Endothelial cell of umbilical vein (primary cell): ENCODE measurements at regions not wholly inside any gene's neighbourhood (a gene's known extent, or its start where the extent isn't known, plus 50 kb on each side); places are given as distances from the start of the nearest gene placed in this dataset.

Experiments
- BruUV-seq: library from RNA; stranded (reverse); fragments of 400-500 nt; replicated peaks from 2 replicates; lab custom pipeline; 2021; lab: Mats Ljungman, UMichigan
- CTCF ChIA-PET: fragments of 300-600, 350-600 bp; sonication (Branson Sonifier 250); formaldehyde crosslinking; loops from one replicate; lab custom pipeline; 2021; ENCODE audit warnings: antibody characterized with exemption, inconsistent platforms; lab: Charles Lee
- POLR2A ChIA-PET: fragments of 300-600, 350-600 bp; sonication (Branson Sonifier 250); formaldehyde crosslinking; loops from one replicate; lab custom pipeline; 2021; ENCODE audit warnings: antibody characterized with exemption, inconsistent platforms; lab: Charles Lee
- DNase-seq: peaks from one replicate; pipeline ENCODE4 v3.0.0-alpha.2; 2011; ENCODE audit warnings: low read depth, low spot score
- FAIRE-seq: peaks from 2 replicates; lab custom pipeline; 2011; peaks lifted over from hg19 to GRCh38; lab: Jason Lieb, UNC
- H2AFZ ChIP-seq: 2 replicates; pipeline ENCODE4 v1.6.0; 2012; ENCODE audit warnings: low read depth, low read length, control low read depth, inconsistent platforms
- H3K27ac ChIP-seq: 2 replicates; pipeline ENCODE4 v1.5.1; 2011; ENCODE audit warnings: low read depth, mild to moderate bottlenecking, control low read depth, low read length, moderate library complexity; ENCODE audit not compliant: insufficient read depth
- H3K27me3 ChIP-seq, 2 experiments: 2 replicates each; pipeline versions ENCODE4 v1.6.0 to v1.6.1; 2011; ENCODE audit warnings: low read length in 2 of 2, mixed read lengths in 1 of 2; ENCODE audit not compliant: control insufficient read depth in 2 of 2, insufficient read depth in 2 of 2
- H3K36me3 ChIP-seq, 2 experiments: 2 replicates in 1 of 2; 3 replicates in 1 of 2; pipeline ENCODE4 v1.5.1; 2011; ENCODE audit warnings: low read length in 2 of 2, mild to moderate bottlenecking in 1 of 2, moderate library complexity in 1 of 2; ENCODE audit not compliant: control insufficient read depth in 2 of 2, insufficient read depth in 2 of 2; ENCODE audit errors: extremely low read depth in 1 of 2
- H3K4me1 ChIP-seq: 3 replicates; pipeline ENCODE4 v1.5.1; 2011; ENCODE audit warnings: mild to moderate bottlenecking, low read length; ENCODE audit not compliant: control insufficient read depth, insufficient read depth; ENCODE audit errors: extremely low read depth
- H3K4me2 ChIP-seq: 2 replicates; pipeline ENCODE4 v1.6.1; 2011; ENCODE audit warnings: low read length, control low read depth, mixed read lengths; ENCODE audit not compliant: insufficient read depth
- H3K4me3 ChIP-seq, 3 experiments: fragments of 200-600 bp in 1 of 3; sonication (generic), shearing (Covaris generic) in 1 of 3; replicated peaks in 1 of 3; 2 replicates each; pipeline ENCODE4 v1.5.1; 2011 to 2016; ENCODE audit warnings: control low read depth in 3 of 3, low read length in 3 of 3, mild to moderate bottlenecking in 2 of 3, inconsistent platforms in 1 of 3, low read depth in 1 of 3, moderate library complexity in 1 of 3; ENCODE audit not compliant: insufficient read depth in 1 of 3
- H3K79me2 ChIP-seq: 2 replicates; pipeline ENCODE4 v1.6.0; 2012; ENCODE audit warnings: low read length, inconsistent platforms; ENCODE audit not compliant: control insufficient read depth, insufficient read depth
- H3K9ac ChIP-seq: replicated peaks from 2 replicates; pipeline ENCODE3; 2011; ENCODE audit warnings: low read length, control low read depth; ENCODE audit not compliant: insufficient read depth; ENCODE audit errors: extremely low read depth
- H3K9me1 ChIP-seq: replicated peaks from 3 replicates; pipeline ENCODE4 v1.6.0; 2011; ENCODE audit warnings: mild to moderate bottlenecking, low read length; ENCODE audit not compliant: control insufficient read depth, insufficient read depth; ENCODE audit errors: extremely low read depth
- H3K9me3 ChIP-seq: replicated peaks from 2 replicates; pipeline ENCODE4 v1.5.1; 2012; ENCODE audit warnings: low read length, inconsistent platforms; ENCODE audit not compliant: control insufficient read depth, insufficient read depth
- H4K20me1 ChIP-seq: replicated peaks from 2 replicates; pipeline ENCODE3; 2011; ENCODE audit warnings: mild to moderate bottlenecking, low read length; ENCODE audit not compliant: control insufficient read depth, insufficient read depth; ENCODE audit errors: extremely low read depth
- CTCF ChIP-seq, 2 donors: IDR thresholded peaks; 1 replicate in 1 of 2; 2 replicates in 1 of 2; pipeline ENCODE4 v1.5.1; 2011; ENCODE audit warnings: low read length in 2 of 2, mild to moderate bottlenecking in 2 of 2, moderate library complexity in 2 of 2, control low read depth in 1 of 2, inconsistent platforms in 1 of 2, low read depth in 1 of 2; ENCODE audit not compliant: insufficient read depth in 1 of 2; ENCODE audit errors: extremely low read depth in 1 of 2
- EZH2 ChIP-seq: IDR thresholded peaks from 2 replicates; pipeline ENCODE4 v1.6.1; 2012; ENCODE audit warnings: borderline replicate concordance, low read depth, mild to moderate bottlenecking, moderate library complexity, low read length, inconsistent platforms; ENCODE audit not compliant: severe bottlenecking
- FOS ChIP-seq: IDR thresholded peaks from 2 replicates; pipeline ENCODE4 v1.6.1; 2011; ENCODE audit warnings: mild to moderate bottlenecking, low read length, moderate library complexity, borderline replicate concordance; ENCODE audit not compliant: insufficient read depth
- GATA2 ChIP-seq: IDR thresholded peaks from 2 replicates; pipeline ENCODE4 v1.7.0; 2011; ENCODE audit warnings: low read depth, mild to moderate bottlenecking, moderate library complexity, mixed read lengths, low read length; ENCODE audit not compliant: insufficient read length, insufficient read depth
- JUN ChIP-seq: IDR thresholded peaks from 2 replicates; pipeline ENCODE4 v1.6.1; 2011; ENCODE audit warnings: borderline replicate concordance, low read depth; ENCODE audit not compliant: insufficient read length, insufficient read depth
- MAX ChIP-seq: IDR thresholded peaks from 2 replicates; pipeline ENCODE4 v1.6.1; 2011; ENCODE audit not compliant: insufficient read depth, insufficient read length
- MYC ChIP-seq: IDR thresholded peaks from one replicate; pipeline ENCODE4 v1.6.1; 2011; ENCODE audit warnings: mild to moderate bottlenecking, low read depth, low read length
- POLR2A ChIP-seq: IDR thresholded peaks from 2 replicates; pipeline ENCODE4 v1.6.1; 2012; ENCODE audit warnings: low read depth, mild to moderate bottlenecking, control low read depth, low read length
- POLR2AphosphoS5 ChIP-seq: IDR thresholded peaks from 2 replicates; pipeline ENCODE4 v1.6.1; 2012; ENCODE audit warnings: low read depth, mild to moderate bottlenecking, control low read depth, low read length, moderate library complexity; ENCODE audit not compliant: insufficient read depth
- dilution Hi-C: fragments of 300-500 bp; cut with MboI; formaldehyde crosslinking; loops from one replicate; pipeline ENCODE4 v1.15.0; 2019; ENCODE audit warnings: low sequenced_read_pairs; ENCODE audit not compliant: extremely low pct_ligation_motif_present
- intact Hi-C: fragments of 100-400 bp; cut with micrococcal nuclease; formaldehyde crosslinking; loops from one replicate; pipeline ENCODE4 v1.10.0; 2022

GRCh38 chr4:3838437-3839380 is 72.5 kb downstream of the ADRA2C start:
- dilution Hi-C loops, result no loop called here
- CTCF ChIA-PET, result no interaction called here

More at GRCh38 chr4:3838437-3839380, 72.5 kb downstream of the ADRA2C start:
- intact Hi-C loops, result no loop called here
- no peaks in the 10 kb centered on the region for H3K9me3 ChIP-seq
- H3K4me2 ChIP-seq, result no peak overlapping the region
- H3K4me3 ChIP-seq, result no peak overlapping the region
- no peaks in the 10 kb centered on the region for H3K79me2 ChIP-seq
- no peaks in the 10 kb centered on the region for H4K20me1 ChIP-seq
- BruUV-seq, result no TSS peak
- no peaks in the 10 kb centered on the region for H3K9me1 ChIP-seq
- no peak overlapping the region for H2AFZ ChIP-seq
- TF ChIP-seq POLR2A (no peak), JUN (no peak), MYC (no peak), MAX (no peak), POLR2AphosphoS5 (no peak), EZH2 (no peak), CTCF (IDR thresholded peaks at IDR 0.05; ENCODE audit: extremely low read depth in 1 of 2, insufficient read depth in 1 of 2, low read depth in 1 of 2, low read length in 2 of 2) (no peak), FOS (no peak), GATA2 (no peak)
- H3K9ac ChIP-seq, result no peak overlapping the region
- no peak overlapping the region for H3K27ac ChIP-seq
- peaks cover 0 to 3% of the 10 kb centered on the region in 2 experiments for H3K27me3 ChIP-seq
- DNase-seq (no peak), FAIRE-seq (no peak)
- H3K4me1 ChIP-seq, result no peaks in the 10 kb centered on the region
- POLR2A ChIA-PET, result no interaction called here
- no peaks in the 10 kb centered on the region for H3K36me3 ChIP-seq
